CD14-positive monocyte (primary cell): ENCODE measurements at regions not wholly inside any gene's neighbourhood (a gene's known extent, or its start where the extent isn't known, plus 50 kb on each side); places are given as distances from the start of the nearest gene placed in this dataset.

Experiments
- DNase-seq, 3 donors: peaks; one replicate each; pipeline ENCODE4 v3.0.0-alpha.2; 2011 to 2022
- H2AFZ ChIP-seq: 2 replicates; pipeline ENCODE4 v1.6.0; 2012; ENCODE audit warnings: mild to moderate bottlenecking, low read depth, low read length, inconsistent platforms; ENCODE audit not compliant: insufficient read depth, poor library complexity, severe bottlenecking
- H3K27ac ChIP-seq, 2 donors: 1 replicate in 1 of 2; 2 replicates in 1 of 2; pipeline ENCODE4 v1.5.1; 2012 to 2013; ENCODE audit warnings: low read length in 2 of 2, control low read depth in 1 of 2, inconsistent platforms in 1 of 2, low read depth in 1 of 2, mild to moderate bottlenecking in 1 of 2
- H3K27me3 ChIP-seq, 2 donors: one replicate each; pipeline versions ENCODE4 v1.6.0 to v1.6.1; 2011 to 2013; ENCODE audit warnings: low read length in 2 of 2; ENCODE audit not compliant: control insufficient read depth in 2 of 2, insufficient read depth in 2 of 2
- H3K36me3 ChIP-seq, 2 donors: replicated peaks in 1 of 2; 1 replicate in 1 of 2; 2 replicates in 1 of 2; pipeline versions ENCODE4 v1.5.1 to v1.6.1; 2012 to 2013; ENCODE audit warnings: low read length in 2 of 2, control low read depth in 1 of 2, inconsistent platforms in 1 of 2, mild to moderate bottlenecking in 1 of 2; ENCODE audit not compliant: insufficient read depth in 2 of 2, control insufficient read depth in 1 of 2
- H3K4me1 ChIP-seq, 2 donors: 1 replicate in 1 of 2; 2 replicates in 1 of 2; pipeline versions ENCODE4 v1.5.1 to v1.6.1; 2012 to 2013; ENCODE audit warnings: low read length in 2 of 2, control low read depth in 1 of 2, inconsistent platforms in 1 of 2, mild to moderate bottlenecking in 1 of 2, moderate library complexity in 1 of 2; ENCODE audit not compliant: insufficient read depth in 2 of 2, control insufficient read depth in 1 of 2
- H3K4me2 ChIP-seq: replicated peaks from 2 replicates; pipeline ENCODE3; 2012; ENCODE audit warnings: low read length, moderate library complexity, mild to moderate bottlenecking; ENCODE audit not compliant: poor library complexity, severe bottlenecking; ENCODE audit errors: extremely low read depth
- H3K4me3 ChIP-seq, 3 experiments: fragments of 200-600 bp in 1 of 3; sonication (generic) in 1 of 3; replicated peaks in 1 of 3; 1 replicate in 2 of 3; 2 replicates in 1 of 3; pipeline ENCODE4 v1.5.1; 2011 to 2013; ENCODE audit warnings: low read length in 3 of 3, mild to moderate bottlenecking in 3 of 3, control low read depth in 2 of 3, low read depth in 2 of 3, inconsistent platforms in 1 of 3, moderate library complexity in 1 of 3
- H3K79me2 ChIP-seq: 2 replicates; pipeline ENCODE4 v1.6.0; 2012; ENCODE audit warnings: mild to moderate bottlenecking, control low read depth, inconsistent platforms, low read length, moderate library complexity; ENCODE audit not compliant: insufficient read depth
- H3K9ac ChIP-seq: 2 replicates; pipeline ENCODE4 v1.6.0; 2017; ENCODE audit warnings: low read length, mild to moderate bottlenecking; ENCODE audit not compliant: insufficient read depth, poor library complexity, severe bottlenecking
- H3K9me3 ChIP-seq, 2 donors: replicated peaks in 1 of 2; 1 replicate in 1 of 2; 2 replicates in 1 of 2; pipeline versions ENCODE4 v1.5.1 to v1.6.1; 2012 to 2013; ENCODE audit warnings: low read length in 2 of 2, control low read depth in 1 of 2; ENCODE audit not compliant: control insufficient read depth in 1 of 2, insufficient read depth in 1 of 2
- H4K20me1 ChIP-seq: 2 replicates; pipeline ENCODE4 v1.6.0; 2012; ENCODE audit warnings: mild to moderate bottlenecking, low read length, control low read depth, moderate library complexity; ENCODE audit not compliant: insufficient read depth
- H3K27ac Mint-ChIP-seq, 7 donors: one replicate each; pipeline ENCODE4 v1.8.0; 2020; ENCODE audit warnings: mild to moderate bottlenecking in 7 of 7, mixed read lengths in 7 of 7, moderate library complexity in 6 of 7, inconsistent platforms in 2 of 7
- H3K27me3 Mint-ChIP-seq, 3 donors: one replicate each; pipeline ENCODE4 v1.8.0; 2021 to 2022; ENCODE audit warnings: low read depth in 3 of 3, mild to moderate bottlenecking in 3 of 3, mixed read lengths in 3 of 3, moderate library complexity in 3 of 3, inconsistent platforms in 1 of 3
- H3K36me3 Mint-ChIP-seq, 2 donors: one replicate each; pipeline ENCODE4 v1.8.0; 2020; ENCODE audit warnings: mixed read lengths in 2 of 2, inconsistent platforms in 1 of 2, mild to moderate bottlenecking in 1 of 2
- H3K4me1 Mint-ChIP-seq: one replicate; pipeline ENCODE4 v1.8.0; 2020; ENCODE audit warnings: mild to moderate bottlenecking, mixed read lengths
- H3K4me3 Mint-ChIP-seq, 2 donors: one replicate each; pipeline ENCODE4 v1.8.0; 2020; ENCODE audit warnings: mild to moderate bottlenecking in 2 of 2, mixed read lengths in 2 of 2, moderate library complexity in 1 of 2
- H3K9me3 Mint-ChIP-seq, 7 donors: one replicate each; pipeline ENCODE4 v1.8.0; 2020 to 2022; ENCODE audit warnings: mixed read lengths in 7 of 7, mild to moderate bottlenecking in 6 of 7, moderate library complexity in 6 of 7, inconsistent platforms in 2 of 7
- CTCF ChIP-seq: fragments of 200-600 bp; IDR thresholded peaks from one replicate; pipeline ENCODE4 v1.8.0; 2022; ENCODE audit warnings: antibody characterized with exemption, mild to moderate bottlenecking
- WGBS: methylation state at CpG from one replicate; pipeline ENCODE4 v1.1.5; 2013; ENCODE audit warnings: missing lambda C conversion rate; ENCODE audit not compliant: insufficient coverage; 5-methylcytosine and 5-hydroxymethylcytosine counted together
- intact Hi-C, 2 donors: fragments of 100-400 bp; cut with micrococcal nuclease; formaldehyde crosslinking; loops; one replicate each; pipeline versions ENCODE4 v1.15.0 to v1.15.1; 2023

- Mint-ChIP-seq H3K9me3 (peaks cover 1 to 5% (median 3%) of the 10 kb centered on the region in 7 donors), H3K36me3 (no peaks in the 10 kb centered on the region), H3K4me1 (no peaks in the 10 kb centered on the region), H3K4me3 (no peak overlapping the region), H3K27ac (no peak overlapping the region), H3K27me3 (no peaks in the 10 kb centered on the region)
- no peak overlapping the region for H2AFZ ChIP-seq
- H3K4me1 ChIP-seq, result no peaks in the 10 kb centered on the region
- no peak overlapping the region for H3K9ac ChIP-seq
- H3K36me3 ChIP-seq, result no peaks in the 10 kb centered on the region
- H3K9me3 ChIP-seq, result no peaks in the 10 kb centered on the region
- no peak overlapping the region for H3K27ac ChIP-seq
- no peak overlapping the region for H3K4me3 ChIP-seq
- H3K4me2 ChIP-seq, result no peak overlapping the region
- H3K27me3 ChIP-seq, result no peaks in the 10 kb centered on the region
- intact Hi-C loops, result no loop called here
- no peak for DNase-seq
- TF ChIP-seq CTCF, result no peak
- no peaks in the 10 kb centered on the region for H3K79me2 ChIP-seq
- H4K20me1 ChIP-seq, result no peaks in the 10 kb centered on the region
These were observed 626.4 kb upstream of the GOLIM4 start for GRCh38 chr3:168722091-168722490.

- Histone ChIP-seq H3K9ac (no peak overlapping the region), H3K9me3 (no peaks in the 10 kb centered on the region), H3K4me3 (no peak overlapping the region), H2AFZ (peak overlapping the region; percentile 40), H4K20me1 (no peaks in the 10 kb centered on the region), H3K36me3 (no peaks in the 10 kb centered on the region), H3K79me2 (no peaks in the 10 kb centered on the region), H3K27ac (no peak overlapping the region), H3K4me2 (no peak overlapping the region), H3K4me1 (no peaks in the 10 kb centered on the region), H3K27me3 (no peaks in the 10 kb centered on the region)
- no peak for DNase-seq
- H3K36me3 Mint-ChIP-seq, result no peaks in the 10 kb centered on the region
- H3K27ac Mint-ChIP-seq, result no peak overlapping the region
- peaks cover 5% of the 10 kb centered on the region for H3K4me1 Mint-ChIP-seq
- H3K4me3 Mint-ChIP-seq, result peak overlapping the region in 1 of 2 donors; percentile 17
- intact Hi-C loops, result no loop called here
- TF ChIP-seq CTCF, result no peak
- H3K9me3 Mint-ChIP-seq, result peaks cover 0 to 4% (median 0%) of the 10 kb centered on the region in 7 donors
- 14% methylated on average over 1 of the region's 1 CpG for WGBS
- no peaks in the 10 kb centered on the region for H3K27me3 Mint-ChIP-seq
These were observed 619.0 kb upstream of the GOLIM4 start for GRCh38 chr3:168714609-168715240.
